ENCODE measurements at regions not wholly inside any gene's neighbourhood (a gene's known extent, or its start where the extent isn't known, plus 50 kb on each side); places are given as distances from the start of the nearest gene placed in this dataset.
A peak's percentile ranks its signal among the peaks of the same experiment; 100 is the strongest.

- H3K36me3 ChIP-seq, result no peaks in the 10 kb centered on the region
- TF ChIP-seq Cebpa-rat (IDR thresholded peaks at IDR 0.05), result no peak
- no peak overlapping the region for H3K9ac ChIP-seq
- H3K27ac ChIP-seq, result no peak overlapping the region
- H3K4me1 ChIP-seq, result no peaks in the 10 kb centered on the region
- no peak overlapping the region for H3K4me2 ChIP-seq
- no peaks in the 10 kb centered on the region for H3K27me3 ChIP-seq
- H3K9me3 ChIP-seq, result no peaks in the 10 kb centered on the region
- no peaks in the 10 kb centered on the region for H4K20me1 ChIP-seq
- H3K4me3 ChIP-seq, result no peak overlapping the region
Measured at GRCh38 chr11:96447208-96448110, 57.6 kb downstream of the JRKL start.

GRCh38 chr11:96448225-96448624, 58.4 kb downstream of the JRKL start:
- no peak overlapping the region for H3K27ac ChIP-seq
- H3K27me3 ChIP-seq, result no peaks in the 10 kb centered on the region
- no peaks in the 10 kb centered on the region for H4K20me1 ChIP-seq
- H3K4me2 ChIP-seq, result no peak overlapping the region
- H3K9me3 ChIP-seq, result no peaks in the 10 kb centered on the region
- H3K36me3 ChIP-seq, result no peaks in the 10 kb centered on the region
- no peak for TF ChIP-seq Cebpa-rat (IDR thresholded peaks at IDR 0.05)
- H3K4me1 ChIP-seq, result no peaks in the 10 kb centered on the region
- H3K4me3 ChIP-seq, result no peak overlapping the region
- no peak overlapping the region for H3K9ac ChIP-seq

- Histone ChIP-seq H3K9me3 (no peaks in the 10 kb centered on the region), H3K9ac (no peak overlapping the region), H4K20me1 (no peaks in the 10 kb centered on the region), H3K4me3 (no peak overlapping the region), H3K36me3 (no peaks in the 10 kb centered on the region), H3K27me3 (no peaks in the 10 kb centered on the region), H3K4me2 (no peak overlapping the region), H3K4me1 (no peaks in the 10 kb centered on the region), H3K27ac (no peak overlapping the region)
- no peak for TF ChIP-seq Cebpa-rat (IDR thresholded peaks at IDR 0.05)
Measured at GRCh38 chr11:96456111-96456510, 66.3 kb downstream of the JRKL start.

GRCh38 chr11:96459751-96460150, 69.9 kb downstream of the JRKL start:
- no peak for TF ChIP-seq Cebpa-rat (IDR thresholded peaks at IDR 0.05)
- H3K27ac ChIP-seq, result no peak overlapping the region
- no peak overlapping the region for H3K4me2 ChIP-seq
- no peaks in the 10 kb centered on the region for H3K36me3 ChIP-seq
- no peaks in the 10 kb centered on the region for H3K9me3 ChIP-seq
- H3K27me3 ChIP-seq, result no peaks in the 10 kb centered on the region
- H3K9ac ChIP-seq, result no peak overlapping the region
- no peak overlapping the region for H3K4me3 ChIP-seq
- H3K4me1 ChIP-seq, result no peaks in the 10 kb centered on the region
- H4K20me1 ChIP-seq, result no peaks in the 10 kb centered on the region

GRCh38 chr11:96461871-96462270, 72.1 kb downstream of the JRKL start:
- Histone ChIP-seq H3K27me3 (no peaks in the 10 kb centered on the region), H3K4me1 (no peaks in the 10 kb centered on the region), H3K27ac (no peak overlapping the region), H3K9me3 (no peaks in the 10 kb centered on the region), H4K20me1 (no peaks in the 10 kb centered on the region), H3K4me2 (no peak overlapping the region), H3K36me3 (no peaks in the 10 kb centered on the region), H3K9ac (no peak overlapping the region), H3K4me3 (no peak overlapping the region)
- TF ChIP-seq Cebpa-rat (IDR thresholded peaks at IDR 0.05), result no peak

GRCh38 chr11:96464700-96465307, 75.0 kb downstream of the JRKL start:
- Histone ChIP-seq H3K4me2 (0 out of 2 replicates have a peak overlapping the region, but pooled peaks have one; percentile 64), H3K27ac (no peak overlapping the region), H3K9ac (no peak overlapping the region), H3K36me3 (no peaks in the 10 kb centered on the region), H3K27me3 (no peaks in the 10 kb centered on the region), H3K4me3 (no peak overlapping the region), H4K20me1 (no peaks in the 10 kb centered on the region), H3K9me3 (no peaks in the 10 kb centered on the region), H3K4me1 (no peaks in the 10 kb centered on the region)
- TF ChIP-seq Cebpa-rat (IDR thresholded peaks at IDR 0.05), result no peak

GRCh38 chr11:96465512-96465911, 75.7 kb downstream of the JRKL start:
- H3K9ac ChIP-seq, result no peak overlapping the region
- no peaks in the 10 kb centered on the region for H3K27me3 ChIP-seq
- H3K27ac ChIP-seq, result no peak overlapping the region
- H3K4me2 ChIP-seq, result no peak overlapping the region
- H3K9me3 ChIP-seq, result no peaks in the 10 kb centered on the region
- no peak for TF ChIP-seq Cebpa-rat (IDR thresholded peaks at IDR 0.05)
- no peaks in the 10 kb centered on the region for H4K20me1 ChIP-seq
- H3K4me1 ChIP-seq, result no peaks in the 10 kb centered on the region
- no peak overlapping the region for H3K4me3 ChIP-seq
- no peaks in the 10 kb centered on the region for H3K36me3 ChIP-seq

- Histone ChIP-seq H3K9me3 (no peaks in the 10 kb centered on the region; the same call in 1 of the 2 replicates), H3K9ac (no peak overlapping the region), H3K4me2 (no peak overlapping the region), H3K4me3 (no peak overlapping the region), H3K27ac (no peak overlapping the region), H3K4me1 (no peaks in the 10 kb centered on the region), H4K20me1 (no peaks in the 10 kb centered on the region), H3K36me3 (no peaks in the 10 kb centered on the region), H3K27me3 (no peaks in the 10 kb centered on the region)
- TF ChIP-seq Cebpa-rat (IDR thresholded peaks at IDR 0.05), result no peak
Measured at GRCh38 chr11:96466607-96467006, 76.8 kb downstream of the JRKL start.

- no peaks in the 10 kb centered on the region for H4K20me1 ChIP-seq
- H3K4me1 ChIP-seq, result no peaks in the 10 kb centered on the region
- no peak overlapping the region for H3K9ac ChIP-seq
- H3K27ac ChIP-seq, result no peak overlapping the region
- H3K4me3 ChIP-seq, result no peak overlapping the region
- no peak overlapping the region for H3K4me2 ChIP-seq
- H3K9me3 ChIP-seq, result peaks cover 21% of the 10 kb centered on the region
- H3K27me3 ChIP-seq, result no peaks in the 10 kb centered on the region
- no peak for TF ChIP-seq Cebpa-rat (IDR thresholded peaks at IDR 0.05)
- no peaks in the 10 kb centered on the region for H3K36me3 ChIP-seq
Measured at GRCh38 chr11:96469776-96470175, 80.0 kb downstream of the JRKL start.

GRCh38 chr11:96470521-96470920, 80.7 kb downstream of the JRKL start:
- Histone ChIP-seq H4K20me1 (no peaks in the 10 kb centered on the region), H3K27me3 (no peaks in the 10 kb centered on the region), H3K27ac (no peak overlapping the region), H3K4me3 (no peak overlapping the region), H3K36me3 (no peaks in the 10 kb centered on the region), H3K4me1 (no peaks in the 10 kb centered on the region), H3K9me3 (peaks cover 23% of the 10 kb centered on the region), H3K9ac (no peak overlapping the region), H3K4me2 (no peak overlapping the region)
- TF ChIP-seq Cebpa-rat (IDR thresholded peaks at IDR 0.05), result no peak

All from BLaER1 (cell line).